Neuronal stem cell (in vitro differentiated cells): ENCODE measurements at regions not wholly inside any gene's neighbourhood (a gene's known extent, or its start where the extent isn't known, plus 50 kb on each side); places are given as distances from the start of the nearest gene placed in this dataset.

ENCODE experiments used
- DNase-seq: peaks from one replicate; pipeline ENCODE4 v3.0.0-alpha.2; 2013; ENCODE audit warnings: low spot score
- H2AFZ ChIP-seq: one replicate; pipeline ENCODE4 v1.6.1; 2013; ENCODE audit warnings: mild to moderate bottlenecking, low read length, inconsistent platforms
- H2AK5ac ChIP-seq: 2 replicates; pipeline ENCODE4 v1.6.1; 2013; ENCODE audit warnings: low read depth, mild to moderate bottlenecking, inconsistent platforms, low read length, moderate library complexity, mixed read lengths
- H2BK120ac ChIP-seq: 2 replicates; pipeline ENCODE4 v1.6.1; 2013; ENCODE audit warnings: low read depth, mild to moderate bottlenecking, inconsistent platforms, low read length, moderate library complexity, mixed read lengths
- H2BK12ac ChIP-seq: one replicate; pipeline ENCODE4 v1.6.1; 2013; ENCODE audit warnings: low read length, inconsistent platforms
- H2BK15ac ChIP-seq: 2 replicates; pipeline ENCODE4 v1.6.1; 2013; ENCODE audit warnings: mild to moderate bottlenecking, low read length, inconsistent platforms, mixed read lengths
- H2BK5ac ChIP-seq: one replicate; pipeline ENCODE4 v1.6.1; 2013; ENCODE audit warnings: inconsistent platforms, mild to moderate bottlenecking, low read length, moderate library complexity
- H3K14ac ChIP-seq: one replicate; pipeline ENCODE4 v1.6.1; 2013; ENCODE audit warnings: low read length, inconsistent platforms
- H3K18ac ChIP-seq: 2 replicates; pipeline ENCODE4 v1.6.1; 2013; ENCODE audit warnings: low read length, inconsistent platforms
- H3K23ac ChIP-seq: 2 replicates; pipeline ENCODE4 v1.6.1; 2013; ENCODE audit warnings: low read depth, mild to moderate bottlenecking, mixed read lengths, low read length, inconsistent platforms; ENCODE audit not compliant: poor library complexity
- H3K27ac ChIP-seq: replicated peaks from 3 replicates; pipeline ENCODE4 v1.5.1; 2013; ENCODE audit warnings: low read length, inconsistent platforms
- H3K27me3 ChIP-seq, 3 experiments: 2 replicates each; pipeline ENCODE4 v1.6.1; 2013; ENCODE audit warnings: low read length in 3 of 3, mild to moderate bottlenecking in 2 of 3, inconsistent platforms in 1 of 3, low read depth in 1 of 3, mixed read lengths in 1 of 3, moderate library complexity in 1 of 3; ENCODE audit not compliant: control insufficient read depth in 3 of 3, insufficient read depth in 3 of 3
- H3K36me3 ChIP-seq, 2 donors: replicated peaks in 1 of 2; 2 replicates each; pipeline ENCODE4 v1.6.1; 2013; ENCODE audit warnings: low read length in 2 of 2; ENCODE audit not compliant: control insufficient read depth in 2 of 2, insufficient read depth in 2 of 2
- H3K4ac ChIP-seq: 2 replicates; pipeline ENCODE4 v1.6.1; 2013; ENCODE audit warnings: inconsistent platforms, mild to moderate bottlenecking, low read length, moderate library complexity
- H3K4me1 ChIP-seq, 2 donors: 1 replicate in 1 of 2; 2 replicates in 1 of 2; pipeline ENCODE4 v1.6.1; 2013; ENCODE audit warnings: low read length in 2 of 2, low read depth in 1 of 2; ENCODE audit not compliant: control insufficient read depth in 2 of 2, insufficient read depth in 1 of 2
- H3K4me2 ChIP-seq: one replicate; pipeline ENCODE4 v1.6.1; 2013; ENCODE audit warnings: mild to moderate bottlenecking, low read length, inconsistent platforms; ENCODE audit not compliant: insufficient read depth, poor library complexity, severe bottlenecking
- H3K4me3 ChIP-seq, 2 donors: 2 replicates each; pipeline ENCODE4 v1.5.1; 2013; ENCODE audit warnings: low read length in 2 of 2, mild to moderate bottlenecking in 2 of 2, inconsistent platforms in 1 of 2, moderate library complexity in 1 of 2
- H3K79me1 ChIP-seq: one replicate; pipeline ENCODE4 v1.6.1; 2013; ENCODE audit warnings: low read depth, mild to moderate bottlenecking, inconsistent platforms, low read length, moderate library complexity
- H3K9ac ChIP-seq: one replicate; pipeline ENCODE4 v1.6.1; 2013; ENCODE audit warnings: mild to moderate bottlenecking, low read depth, low read length, inconsistent platforms; ENCODE audit not compliant: poor library complexity
- H3K9me3 ChIP-seq, 2 donors: replicated peaks in 1 of 2; 2 replicates each; pipeline versions ENCODE3 to v1.6.1; 2013; ENCODE audit warnings: low read length in 2 of 2, mild to moderate bottlenecking in 2 of 2, inconsistent platforms in 1 of 2, low read depth in 1 of 2, mixed read lengths in 1 of 2, moderate library complexity in 1 of 2; ENCODE audit not compliant: control insufficient read depth in 2 of 2, insufficient read depth in 1 of 2
- H4K8ac ChIP-seq: one replicate; pipeline ENCODE4 v1.6.1; 2013; ENCODE audit warnings: low read depth, mild to moderate bottlenecking, inconsistent platforms, low read length, moderate library complexity
- H4K91ac ChIP-seq: one replicate; pipeline ENCODE4 v1.6.1; 2013; ENCODE audit warnings: low read length, low read depth, mild to moderate bottlenecking, inconsistent platforms; ENCODE audit not compliant: poor library complexity
- WGBS, 2 donors: extraction: QIAGEN DNeasy Blood & Tissue Kit; methylation state at CpG; one replicate each; pipeline ENCODE4 v1.1.7; 2013; ENCODE audit warnings: missing lambda C conversion rate in 2 of 2, mixed read lengths in 1 of 2; ENCODE audit not compliant: insufficient read length in 2 of 2, insufficient replicate concordance in 1 of 2; ENCODE audit errors: extremely low coverage in 2 of 2; 5-methylcytosine and 5-hydroxymethylcytosine counted together

DNA sequence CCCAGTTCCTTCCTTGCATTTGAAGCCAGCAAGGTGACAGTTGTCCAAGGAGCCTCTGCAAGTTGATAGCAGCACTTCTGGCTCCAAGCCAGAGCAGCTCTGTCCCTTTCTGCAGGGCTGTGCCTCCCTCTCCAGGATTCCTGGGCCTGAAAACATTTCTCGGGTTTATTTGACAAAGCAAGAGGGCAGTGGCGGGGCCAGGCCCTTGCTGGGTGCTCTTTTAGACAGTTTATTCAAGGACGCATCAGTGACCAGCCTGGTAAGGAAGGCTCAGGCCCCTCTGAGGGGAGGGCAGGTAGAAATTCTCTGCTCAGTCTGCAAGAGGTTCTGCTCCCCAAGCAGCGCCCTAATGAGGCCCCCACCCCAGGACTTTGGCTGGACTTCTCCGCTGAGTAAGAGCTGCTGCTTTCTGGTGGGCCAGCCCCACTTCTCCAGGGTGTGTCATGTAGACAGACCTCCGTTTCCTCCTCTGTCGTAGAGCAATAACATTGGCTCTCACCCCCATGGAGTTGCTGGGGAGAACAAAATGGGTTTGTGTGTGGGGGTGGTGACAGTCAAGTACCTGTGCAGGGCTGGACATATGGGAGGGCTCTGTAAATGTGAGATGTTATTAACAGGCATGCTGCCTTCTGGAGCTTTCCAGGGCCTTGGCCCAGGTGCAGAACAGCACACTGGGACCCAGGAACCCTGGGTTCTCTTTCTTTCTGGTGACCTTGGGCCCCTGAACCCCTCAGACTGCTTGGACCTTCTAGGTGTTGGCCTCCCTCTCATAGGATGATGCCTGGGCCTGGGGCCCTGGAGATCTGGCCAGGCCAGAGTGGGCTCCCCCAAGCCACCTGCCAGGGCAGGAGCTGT lies 146.2 kb upstream of the TLE3 start:
- H3K9ac ChIP-seq: no peak overlapping the region
- no peak overlapping the region for H2BK12ac ChIP-seq
- no peak overlapping the region for H3K23ac ChIP-seq
- no peaks in the 10 kb centered on the region for H3K9me3 ChIP-seq
- no peak overlapping the region for H3K4me2 ChIP-seq
- H2AFZ ChIP-seq: no peak overlapping the region
- H3K18ac ChIP-seq: no peak overlapping the region
- H2AK5ac ChIP-seq: peak overlapping the region; percentile 41
- no peak overlapping the region for H4K91ac ChIP-seq
- no peak overlapping the region for H2BK120ac ChIP-seq
- WGBS, 2 donors: no CpG with 5 or more reads among the region's 7 CpGs
- H3K79me1 ChIP-seq: no peaks in the 10 kb centered on the region
- DNase-seq: no peak
- H2BK5ac ChIP-seq: no peak overlapping the region
- H3K27me3 ChIP-seq: no peaks in the 10 kb centered on the region
- no peak overlapping the region for H3K4me3 ChIP-seq
- H3K27ac ChIP-seq: no peak overlapping the region
- peaks cover 6 to 15% of the 10 kb centered on the region in 2 donors for H3K4me1 ChIP-seq
- H3K4ac ChIP-seq: no peak overlapping the region
- no peaks in the 10 kb centered on the region for H3K36me3 ChIP-seq
- no peak overlapping the region for H3K14ac ChIP-seq
- H4K8ac ChIP-seq: no peak overlapping the region
- no peak overlapping the region for H2BK15ac ChIP-seq

DNA sequence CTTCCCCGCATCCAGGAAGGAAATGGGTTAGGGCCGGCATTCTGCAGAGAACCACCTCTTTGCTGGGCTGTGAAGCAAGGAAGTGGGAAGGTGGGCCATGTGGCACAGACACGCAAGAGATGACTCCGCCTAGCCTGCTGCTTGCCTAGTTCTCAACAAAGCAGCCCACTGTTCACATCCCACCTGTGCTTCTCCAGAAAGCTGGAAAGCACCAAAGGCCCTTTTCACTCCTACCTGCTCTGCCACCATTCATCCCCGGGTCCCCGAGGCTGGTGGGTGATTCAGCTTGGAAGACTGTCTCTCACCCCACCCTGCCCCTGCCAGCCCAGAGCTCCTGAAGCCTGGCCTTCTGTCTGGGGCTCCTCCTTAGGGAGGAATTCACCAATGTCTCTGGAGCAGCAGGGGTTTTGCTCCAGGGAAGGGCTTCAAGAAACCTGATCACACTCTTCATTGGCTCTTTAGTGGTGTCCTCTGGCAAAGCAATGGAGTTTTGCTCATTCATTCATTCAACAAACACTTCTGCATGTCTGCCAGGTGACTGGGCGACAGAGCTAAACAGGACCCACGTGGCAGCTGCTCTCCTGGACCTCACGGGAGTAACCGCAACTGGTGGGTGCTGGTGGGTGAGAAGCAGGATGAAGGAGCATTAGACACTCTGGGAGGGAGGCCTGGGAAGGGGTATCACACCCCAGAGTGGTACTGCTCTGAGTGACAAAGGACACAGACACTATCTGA lies 145.4 kb upstream of the TLE3 start:
- Histone ChIP-seq H3K14ac (no peak overlapping the region), H3K4me3 (no peak overlapping the region), H2BK12ac (no peak overlapping the region), H2AFZ (no peak overlapping the region), H3K4me2 (no peak overlapping the region), H2BK120ac (no peak overlapping the region), H2BK5ac (no peak overlapping the region), H3K79me1 (no peaks in the 10 kb centered on the region), H4K8ac (no peak overlapping the region), H3K18ac (no peak overlapping the region), H3K9ac (no peak overlapping the region), H3K27me3 (no peaks in the 10 kb centered on the region), H4K91ac (no peak overlapping the region), H3K4me1 (peaks cover 2 to 7% of the 10 kb centered on the region in 2 donors), H3K27ac (no peak overlapping the region), H3K23ac (no peak overlapping the region), H3K36me3 (no peaks in the 10 kb centered on the region), H2AK5ac (peak overlapping the region; percentile 12), H3K4ac (no peak overlapping the region), H2BK15ac (no peak overlapping the region), H3K9me3 (no peaks in the 10 kb centered on the region)
- WGBS, 2 donors: no CpG with 5 or more reads among the region's 10 CpGs
- DNase-seq: no peak

DNA sequence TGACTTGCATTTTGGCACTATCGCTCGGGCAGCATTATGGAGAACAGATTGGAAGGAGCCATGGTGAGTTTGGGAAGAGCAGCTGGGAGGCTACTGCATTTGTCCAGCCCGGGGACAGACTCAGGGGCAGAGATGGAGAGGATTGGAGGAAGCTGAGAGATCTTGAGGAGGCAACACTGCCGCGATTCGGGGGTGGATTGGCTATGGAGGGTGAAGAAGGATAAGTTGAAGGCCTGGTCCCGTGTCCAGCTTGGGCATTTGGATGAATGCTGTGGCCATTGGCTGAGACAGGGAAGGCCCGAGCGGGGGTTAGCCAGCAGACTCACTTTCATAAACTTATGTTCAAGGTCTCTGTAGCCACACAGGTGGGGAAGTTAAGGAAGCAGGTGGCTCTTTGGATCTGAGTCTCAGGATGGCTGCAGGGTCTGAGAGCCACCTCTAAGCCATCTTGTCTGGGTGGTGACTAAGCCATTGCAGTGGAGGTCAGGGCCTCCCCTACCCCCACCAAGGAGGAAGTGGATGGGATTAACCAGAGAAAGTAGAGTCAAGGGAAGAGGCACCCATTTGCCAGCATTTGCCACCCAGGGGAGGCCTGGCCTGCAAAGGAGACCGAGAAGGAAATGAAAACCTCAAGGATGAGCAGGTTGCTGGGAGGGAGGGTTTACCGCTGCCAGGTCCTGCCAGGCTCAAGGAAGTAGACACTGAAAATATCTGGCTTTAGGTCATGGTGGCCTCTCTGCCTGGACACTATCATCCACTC lies 144.0 kb upstream of the TLE3 start:
- Histone ChIP-seq H4K91ac (no peak overlapping the region), H3K14ac (no peak overlapping the region), H4K8ac (no peak overlapping the region), H3K27me3 (no peaks in the 10 kb centered on the region), H3K79me1 (no peaks in the 10 kb centered on the region), H2BK15ac (peak overlapping the region; percentile 22), H3K9me3 (no peaks in the 10 kb centered on the region), H3K9ac (no peak overlapping the region), H3K4me3 (no peak overlapping the region), H2BK12ac (no peak overlapping the region), H3K4me2 (no peak overlapping the region), H2AK5ac (no peak overlapping the region), H3K23ac (no peak overlapping the region), H3K4me1 (peaks cover 0 to 2% of the 10 kb centered on the region in 2 donors), H3K27ac (no peak overlapping the region), H3K4ac (no peak overlapping the region), H2AFZ (no peak overlapping the region), H2BK5ac (no peak overlapping the region), H2BK120ac (no peak overlapping the region), H3K18ac (no peak overlapping the region), H3K36me3 (no peaks in the 10 kb centered on the region)
- DNase-seq: no peak
- WGBS, 2 donors: no CpG with 5 or more reads among the region's 11 CpGs
